OCI-LY3 (cell line): ENCODE measurements at regions not wholly inside any gene's neighbourhood (a gene's known extent, or its start where the extent isn't known, plus 50 kb on each side); places are given as distances from the start of the nearest gene placed in this dataset.

Experiments used
- CTCF ChIP-seq: fragments of 200-600, 300-600 bp; sonication (generic); IDR thresholded peaks from 2 replicates; pipeline ENCODE4 v1.5.1; 2014; ENCODE audit warnings: antibody characterized with exemption, low read length, low read depth
- EZH2phosphoT487 ChIP-seq: fragments of 200-600 bp; shearing (Covaris generic); IDR thresholded peaks from 2 replicates; pipeline ENCODE4 v1.6.1; 2018; ENCODE audit warnings: antibody characterized with exemption, mixed run types, low read depth

- TF ChIP-seq CTCF (no peak), EZH2phosphoT487 (no peak)
Measured at GRCh38 chr11:129557421-129557820, 181.8 kb downstream of the BARX2 start.
